GM12801 (cell line): ENCODE measurements at regions not wholly inside any gene's neighbourhood (a gene's known extent, or its start where the extent isn't known, plus 50 kb on each side); places are given as distances from the start of the nearest gene placed in this dataset.

Experiments
- TF ChIP-seq, protein P1 (sequence below): IDR thresholded peaks from one replicate; pipeline ENCODE4 v1.5.1; 2011; ENCODE audit warnings: control low read depth; ENCODE audit not compliant: insufficient read length; ENCODE audit errors: extremely low read depth

DNA sequence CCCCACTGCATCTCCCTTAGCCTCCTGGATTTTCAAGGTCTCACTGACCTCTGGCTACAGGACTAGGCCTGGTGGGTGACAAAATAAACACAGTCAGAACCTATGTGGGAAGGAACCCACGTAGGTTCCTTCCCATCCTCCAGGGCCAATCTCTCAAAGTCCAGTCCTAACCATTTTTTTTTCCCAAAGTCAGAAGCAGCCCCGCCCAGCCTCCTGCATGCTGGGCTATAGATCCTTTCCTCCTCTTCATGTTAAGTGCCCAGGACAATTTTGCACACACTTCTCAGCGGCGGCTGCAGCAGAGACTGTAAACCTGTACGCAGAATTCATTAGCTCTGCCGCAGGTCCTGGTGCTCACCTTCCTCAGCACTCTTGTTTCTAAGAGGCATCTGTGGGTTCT lies 285.8 kb downstream of the NPIPA8 start:
- TF ChIP-seq, protein P1, sequence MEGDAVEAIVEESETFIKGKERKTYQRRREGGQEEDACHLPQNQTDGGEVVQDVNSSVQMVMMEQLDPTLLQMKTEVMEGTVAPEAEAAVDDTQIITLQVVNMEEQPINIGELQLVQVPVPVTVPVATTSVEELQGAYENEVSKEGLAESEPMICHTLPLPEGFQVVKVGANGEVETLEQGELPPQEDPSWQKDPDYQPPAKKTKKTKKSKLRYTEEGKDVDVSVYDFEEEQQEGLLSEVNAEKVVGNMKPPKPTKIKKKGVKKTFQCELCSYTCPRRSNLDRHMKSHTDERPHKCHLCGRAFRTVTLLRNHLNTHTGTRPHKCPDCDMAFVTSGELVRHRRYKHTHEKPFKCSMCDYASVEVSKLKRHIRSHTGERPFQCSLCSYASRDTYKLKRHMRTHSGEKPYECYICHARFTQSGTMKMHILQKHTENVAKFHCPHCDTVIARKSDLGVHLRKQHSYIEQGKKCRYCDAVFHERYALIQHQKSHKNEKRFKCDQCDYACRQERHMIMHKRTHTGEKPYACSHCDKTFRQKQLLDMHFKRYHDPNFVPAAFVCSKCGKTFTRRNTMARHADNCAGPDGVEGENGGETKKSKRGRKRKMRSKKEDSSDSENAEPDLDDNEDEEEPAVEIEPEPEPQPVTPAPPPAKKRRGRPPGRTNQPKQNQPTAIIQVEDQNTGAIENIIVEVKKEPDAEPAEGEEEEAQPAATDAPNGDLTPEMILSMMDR = no peak

DNA sequence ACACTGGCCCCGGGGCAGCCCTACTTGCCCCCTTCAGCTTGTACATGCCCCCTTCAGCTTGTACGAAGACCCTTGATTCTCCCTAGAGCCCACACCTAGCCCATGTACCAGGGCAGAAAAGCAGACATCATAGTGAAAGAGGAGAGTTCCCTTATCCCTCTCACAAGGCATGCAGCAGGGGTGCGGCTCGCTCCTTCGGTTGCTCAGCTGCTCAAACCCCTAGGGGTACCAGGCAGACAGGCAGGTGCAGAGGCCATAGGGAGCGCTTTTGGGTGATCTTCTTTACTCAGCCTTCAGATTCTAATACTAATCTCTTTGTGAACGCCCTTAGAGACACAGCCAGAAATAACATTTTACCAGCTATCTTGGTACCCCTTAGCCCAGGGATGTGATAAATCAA lies 286.3 kb downstream of the NPIPA8 start:
- TF ChIP-seq, protein P1 = no peak

DNA sequence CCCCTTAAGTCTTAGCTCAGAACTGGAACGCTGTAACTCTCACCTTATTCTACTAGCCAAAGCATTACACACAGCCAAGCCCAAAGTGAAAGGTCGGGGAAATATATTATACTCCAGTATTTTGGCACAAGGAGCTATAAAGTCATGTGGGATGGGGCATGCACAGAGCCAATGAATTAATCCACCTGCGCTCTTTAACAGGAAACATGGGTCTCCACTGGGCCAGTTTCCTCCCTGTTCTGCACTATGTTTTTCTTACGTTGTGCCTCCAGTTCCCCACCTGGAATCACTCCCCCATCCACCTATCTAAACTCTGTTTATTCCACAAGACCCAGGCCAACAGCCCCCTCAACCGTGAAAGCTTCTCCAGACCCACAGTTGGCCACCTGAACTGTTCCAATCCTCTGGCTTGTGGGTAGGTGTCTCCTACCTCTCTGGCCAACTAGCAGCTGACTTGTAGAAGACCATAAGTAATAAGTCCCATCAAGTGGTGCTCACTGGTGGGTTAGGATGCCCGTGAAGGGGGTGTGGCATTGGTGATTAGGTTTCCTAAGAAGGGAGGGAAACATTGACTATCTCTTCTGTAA lies 286.9 kb downstream of the NPIPA8 start:
- TF ChIP-seq, protein P1 = no peak

DNA sequence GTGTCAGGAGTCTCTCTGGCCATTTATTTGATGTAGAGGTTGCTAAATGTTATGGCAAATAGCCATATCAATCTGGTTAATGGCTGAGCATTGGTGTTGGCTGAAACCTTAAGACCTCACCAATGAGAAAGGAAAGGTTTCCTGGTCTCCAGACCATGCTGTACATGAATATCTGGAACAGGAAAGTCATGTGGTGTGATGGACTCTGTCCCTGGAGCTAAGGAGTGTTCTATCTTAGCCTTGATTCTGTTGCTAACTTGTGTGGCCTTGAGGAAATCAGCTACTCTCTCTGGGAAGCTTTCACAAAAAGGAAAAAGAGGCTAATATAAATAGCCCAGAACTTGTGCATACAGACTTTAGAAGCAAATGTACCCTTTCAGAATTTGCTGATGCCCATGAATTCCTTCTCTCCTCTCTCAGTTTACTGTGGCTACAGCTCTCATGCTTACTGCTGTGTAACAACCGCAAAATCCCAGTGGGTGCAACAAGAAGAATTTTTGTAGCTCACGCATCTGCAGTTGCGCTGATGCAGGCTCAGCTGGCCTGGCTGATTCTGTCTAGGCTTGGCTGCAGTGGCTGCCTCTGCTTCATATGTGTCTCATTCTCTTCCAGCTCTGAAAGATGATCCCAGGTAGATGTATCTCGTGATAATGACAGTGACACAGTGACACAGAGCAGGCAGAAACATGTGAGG lies 287.5 kb downstream of the NPIPA8 start:
- TF ChIP-seq, protein P1 = no peak

DNA sequence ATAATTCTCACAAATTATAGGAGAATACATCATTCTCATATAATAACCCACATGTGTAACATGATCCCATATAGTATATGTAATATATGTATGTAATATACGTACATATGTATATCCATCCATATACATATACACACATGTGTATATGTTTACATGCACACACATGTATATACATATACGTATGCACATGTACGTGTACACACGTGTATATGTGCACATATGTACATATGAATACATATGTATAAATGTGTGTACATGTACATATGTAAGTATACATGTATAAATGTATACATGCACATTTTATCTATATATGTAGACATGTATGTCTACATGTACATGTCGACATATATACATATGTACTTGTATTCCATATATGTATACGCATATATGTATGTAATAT lies 288.8 kb downstream of the NPIPA8 start:
- TF ChIP-seq, protein P1 = no peak

DNA sequence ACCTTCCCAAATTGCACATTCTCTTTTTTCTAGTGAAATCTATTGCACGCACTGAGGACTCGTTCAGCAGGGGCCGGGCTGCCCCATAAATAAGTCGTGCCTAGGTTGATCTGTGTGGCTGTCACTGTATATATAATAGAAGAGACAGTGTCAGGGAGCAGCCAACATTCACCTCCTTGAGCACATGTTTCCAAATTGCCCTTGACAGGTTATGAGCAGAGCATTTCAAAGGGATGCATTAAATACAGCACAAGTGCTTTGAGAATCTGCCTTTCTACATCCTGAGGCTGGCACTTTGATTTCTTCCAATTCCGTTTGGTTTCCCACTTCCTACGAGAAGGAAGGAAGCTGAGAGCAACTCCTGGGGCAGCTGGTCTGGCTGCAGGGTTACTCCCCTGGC lies 291.2 kb downstream of the NPIPA8 start:
- TF ChIP-seq, protein P1 = no peak

DNA sequence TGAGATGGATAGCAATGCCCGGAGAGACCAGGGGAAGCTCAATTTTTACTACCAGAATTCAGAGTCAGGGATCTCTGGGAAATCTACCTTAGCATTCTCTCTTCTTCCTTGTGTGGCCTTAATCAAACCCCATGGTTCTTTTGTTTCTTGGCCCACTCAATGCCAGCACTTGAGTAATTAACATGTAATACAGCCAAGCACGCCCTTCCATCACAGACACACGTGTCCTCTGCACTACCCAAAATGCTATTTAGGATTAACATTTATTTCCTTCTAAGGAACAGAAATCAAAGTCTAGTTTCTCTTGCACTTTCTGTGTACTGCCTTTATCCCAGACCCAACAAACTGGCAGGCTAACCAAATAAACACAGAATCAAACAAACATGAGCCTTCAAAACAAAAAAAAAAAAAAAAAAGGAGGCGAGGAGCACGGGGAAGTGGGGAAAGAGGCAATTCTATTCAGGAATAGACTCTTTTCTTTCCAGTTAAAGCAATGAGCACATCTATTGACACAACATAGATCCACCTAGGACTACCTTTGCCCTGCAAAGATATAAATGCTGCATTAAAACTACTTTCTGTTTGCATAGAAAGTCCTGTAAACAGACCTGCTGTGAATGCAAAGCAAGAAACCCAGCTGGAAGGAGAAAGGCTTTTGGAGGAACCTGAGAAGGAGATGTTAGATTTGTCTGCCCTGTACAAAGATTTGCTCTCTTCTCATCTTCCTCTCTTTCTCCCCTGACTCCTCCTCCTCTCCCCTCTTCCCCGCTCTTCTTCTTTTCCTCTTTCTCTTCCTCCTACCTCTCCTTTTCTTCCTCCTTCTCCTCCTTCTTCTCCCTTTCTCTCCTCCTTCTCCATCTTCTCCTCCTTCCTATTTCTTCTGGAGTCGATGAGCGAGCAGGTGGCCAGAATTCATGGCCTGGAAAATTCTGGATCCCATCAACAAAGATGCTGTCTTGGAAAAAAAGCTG lies 294.4 kb downstream of the NPIPA8 start:
- TF ChIP-seq, protein P1 = no peak
